H9 (cell line): ENCODE measurements at regions not wholly inside any gene's neighbourhood (a gene's known extent, or its start where the extent isn't known, plus 50 kb on each side); places are given as distances from the start of the nearest gene placed in this dataset.

ENCODE experiments used
- DNase-seq: peaks from one replicate; pipeline ENCODE4 v3.0.0-alpha.2; 2017
- H2AFZ ChIP-seq: one replicate; pipeline ENCODE4 v1.6.1; 2013; ENCODE audit warnings: mild to moderate bottlenecking, low read length, control low read depth, moderate library complexity
- H2AK5ac ChIP-seq: 2 replicates; pipeline ENCODE4 v1.6.1; 2013; ENCODE audit warnings: low read length, control low read depth, mixed read lengths; ENCODE audit not compliant: insufficient read length
- H2BK120ac ChIP-seq: one replicate; pipeline ENCODE4 v1.6.1; 2013; ENCODE audit warnings: low read depth, mild to moderate bottlenecking, low read length, control low read depth, inconsistent platforms; ENCODE audit not compliant: poor library complexity, severe bottlenecking
- H2BK12ac ChIP-seq: 2 replicates; pipeline ENCODE4 v1.6.1; 2013; ENCODE audit warnings: low read length, control low read depth, mixed read lengths, low read depth; ENCODE audit not compliant: insufficient read length
- H2BK15ac ChIP-seq: 2 replicates; pipeline ENCODE4 v1.6.1; 2013; ENCODE audit warnings: low read depth, low read length, control low read depth
- H2BK20ac ChIP-seq: one replicate; pipeline ENCODE4 v1.6.1; 2013; ENCODE audit warnings: low read depth, mild to moderate bottlenecking, low read length, control low read depth, inconsistent platforms; ENCODE audit not compliant: poor library complexity, severe bottlenecking
- H2BK5ac ChIP-seq: 2 replicates; pipeline ENCODE4 v1.6.1; 2013; ENCODE audit warnings: low read length, control low read depth, mixed read lengths; ENCODE audit not compliant: insufficient read length
- H3K14ac ChIP-seq: 2 replicates; pipeline ENCODE4 v1.6.1; 2013; ENCODE audit warnings: low read length, control low read depth; ENCODE audit not compliant: insufficient read depth
- H3K18ac ChIP-seq: 2 replicates; pipeline ENCODE4 v1.6.1; 2013; ENCODE audit warnings: low read depth, mild to moderate bottlenecking, mixed read lengths, low read length, control low read depth; ENCODE audit not compliant: insufficient read length
- H3K23ac ChIP-seq: 2 replicates; pipeline ENCODE4 v1.6.1; 2013; ENCODE audit warnings: low read length, control low read depth, mixed read lengths, low read depth; ENCODE audit not compliant: insufficient read length
- H3K23me2 ChIP-seq: 2 replicates; pipeline ENCODE4 v1.6.1; 2013; ENCODE audit warnings: low read depth, mild to moderate bottlenecking, mixed read lengths, low read length, control low read depth; ENCODE audit not compliant: insufficient read length, poor library complexity, severe bottlenecking
- H3K27ac ChIP-seq: 2 replicates; pipeline ENCODE4 v1.5.1; 2013; ENCODE audit warnings: low read length, control low read depth, mixed read lengths, low read depth; ENCODE audit not compliant: insufficient read length
- H3K27me3 ChIP-seq: 2 replicates; pipeline ENCODE4 v1.6.1; 2013; ENCODE audit warnings: low read length, control low read depth, inconsistent platforms; ENCODE audit not compliant: insufficient read depth
- H3K4ac ChIP-seq: 2 replicates; pipeline ENCODE4 v1.6.1; 2013; ENCODE audit warnings: low read depth, mild to moderate bottlenecking, control low read depth, inconsistent platforms, low read length, moderate library complexity
- H3K4me1 ChIP-seq: 2 replicates; pipeline ENCODE4 v1.6.1; 2013; ENCODE audit warnings: low read length, control low read depth, inconsistent platforms; ENCODE audit not compliant: insufficient read depth
- H3K4me2 ChIP-seq: 2 replicates; pipeline ENCODE4 v1.6.1; 2013; ENCODE audit warnings: low read length, control low read depth, mixed read lengths; ENCODE audit not compliant: insufficient read length, insufficient read depth
- H3K56ac ChIP-seq: 2 replicates; pipeline ENCODE4 v1.6.1; 2013; ENCODE audit warnings: low read depth, mild to moderate bottlenecking, mixed read lengths, low read length, control low read depth; ENCODE audit not compliant: insufficient read length
- H3K79me1 ChIP-seq: 2 replicates; pipeline ENCODE4 v1.6.1; 2013; ENCODE audit warnings: low read depth, mild to moderate bottlenecking, moderate library complexity, low read length, control low read depth, inconsistent platforms; ENCODE audit not compliant: insufficient read depth, poor library complexity, severe bottlenecking
- H3K79me2 ChIP-seq: 2 replicates; pipeline ENCODE4 v1.6.1; 2013; ENCODE audit warnings: low read length, control low read depth, inconsistent platforms; ENCODE audit not compliant: insufficient read depth
- H3K9ac ChIP-seq: 2 replicates; pipeline ENCODE4 v1.6.1; 2013; ENCODE audit warnings: low read length, control low read depth, mixed read lengths; ENCODE audit not compliant: insufficient read length; ENCODE audit errors: extremely low read depth
- H3K9me3 ChIP-seq: one replicate; pipeline ENCODE4 v1.6.1; 2013; ENCODE audit warnings: low read depth, low read length, inconsistent platforms; ENCODE audit not compliant: control insufficient read depth
- H3T11ph ChIP-seq: one replicate; pipeline ENCODE4 v1.6.1; 2013; ENCODE audit warnings: mild to moderate bottlenecking, low read length, control low read depth, inconsistent platforms
- H4K20me1 ChIP-seq: one replicate; pipeline ENCODE4 v1.6.1; 2013; ENCODE audit not compliant: control insufficient read depth, insufficient read length, insufficient read depth
- H4K5ac ChIP-seq: 2 replicates; pipeline ENCODE4 v1.6.1; 2013; ENCODE audit warnings: low read depth, mild to moderate bottlenecking, mixed read lengths, low read length, control low read depth; ENCODE audit not compliant: insufficient read length
- H4K8ac ChIP-seq: replicated peaks from 2 replicates; pipeline ENCODE4 v1.6.1; 2013; ENCODE audit warnings: low read length, control low read depth, mixed read lengths, low read depth; ENCODE audit not compliant: insufficient read length
- H4K91ac ChIP-seq: 2 replicates; pipeline ENCODE4 v1.6.1; 2013; ENCODE audit warnings: low read depth, mild to moderate bottlenecking, moderate library complexity, mixed read lengths, low read length, control low read depth; ENCODE audit not compliant: insufficient read length
- H3K27ac Mint-ChIP-seq, 3 experiments: 2 replicates in 2 of 3; 3 replicates in 1 of 3; pipeline ENCODE4 v1.8.0; 2020 to 2021; ENCODE audit warnings: mixed read lengths in 3 of 3, mild to moderate bottlenecking in 1 of 3, moderate library complexity in 1 of 3
- H3K27me3 Mint-ChIP-seq: 2 replicates; pipeline ENCODE4 v1.8.0; 2021; ENCODE audit warnings: low read depth, mild to moderate bottlenecking, moderate library complexity, mixed read lengths
- H3K36me3 Mint-ChIP-seq, 3 experiments: 2 replicates in 2 of 3; 3 replicates in 1 of 3; pipeline ENCODE4 v1.8.0; 2020 to 2021; ENCODE audit warnings: low read depth in 3 of 3, mixed read lengths in 3 of 3; ENCODE audit not compliant: insufficient read depth in 1 of 3
- H3K4me1 Mint-ChIP-seq, 2 experiments: 2 replicates each; pipeline ENCODE4 v1.8.0; 2020; ENCODE audit warnings: mixed read lengths in 2 of 2
- H3K4me3 Mint-ChIP-seq, 2 experiments: 2 replicates in 1 of 2; 3 replicates in 1 of 2; pipeline ENCODE4 v1.8.0; 2020 to 2021; ENCODE audit warnings: mild to moderate bottlenecking in 2 of 2, mixed read lengths in 2 of 2, moderate library complexity in 1 of 2
- H3K9me3 Mint-ChIP-seq, 2 experiments: 2 replicates in 1 of 2; 3 replicates in 1 of 2; pipeline ENCODE4 v1.8.0; 2020; ENCODE audit warnings: mild to moderate bottlenecking in 2 of 2, mixed read lengths in 2 of 2, moderate library complexity in 1 of 2
- CTCF ChIP-seq: fragments of 200-600 bp; sonication (generic); conservative IDR thresholded peaks from 3 replicates; pipeline ENCODE4 v1.8.0; 2021; ENCODE audit warnings: antibody characterized with exemption, mild to moderate bottlenecking
- WGBS: extraction: QIAGEN DNeasy Blood & Tissue Kit; methylation state at CpG from one replicate; pipeline ENCODE4 v1.1.7; 2013; ENCODE audit warnings: missing lambda C conversion rate, low lambda C conversion rate, mixed read lengths; ENCODE audit not compliant: insufficient read length; ENCODE audit errors: extremely low coverage; 5-methylcytosine and 5-hydroxymethylcytosine counted together

GRCh38 chr13:82447416-82448077, 1434.7 kb downstream of the SLITRK1 start:
- no peak overlapping the region for H4K5ac ChIP-seq
- H3K9me3 ChIP-seq = no peaks in the 10 kb centered on the region
- no peaks in the 10 kb centered on the region for H3K27me3 ChIP-seq
- Mint-ChIP-seq H3K9me3 (peaks cover 0 to 6% of the 10 kb centered on the region in 2 experiments; a peak in 3 of 5 replicates), H3K27ac (no peak overlapping the region), H3K4me3 (no peak overlapping the region), H3K4me1 (no peaks in the 10 kb centered on the region), H3K36me3 (no peaks in the 10 kb centered on the region), H3K27me3 (no peaks in the 10 kb centered on the region)
- H3K79me1 ChIP-seq = no peaks in the 10 kb centered on the region
- no peak overlapping the region for H3K4me2 ChIP-seq
- no peak overlapping the region for H2BK20ac ChIP-seq
- no peaks in the 10 kb centered on the region for H3K4me1 ChIP-seq
- no peak overlapping the region for H3T11ph ChIP-seq
- DNase-seq = no peak
- no peak overlapping the region for H2AK5ac ChIP-seq
- no peak overlapping the region for H3K4ac ChIP-seq
- H4K91ac ChIP-seq = no peak overlapping the region
- no peak overlapping the region for H4K8ac ChIP-seq
- H2AFZ ChIP-seq = no peak overlapping the region
- no peak overlapping the region for H3K14ac ChIP-seq
- no peak overlapping the region for H2BK120ac ChIP-seq
- no peak overlapping the region for H3K56ac ChIP-seq
- H3K9ac ChIP-seq = no peak overlapping the region
- no peak overlapping the region for H3K27ac ChIP-seq
- no peak for TF ChIP-seq CTCF
- no peaks in the 10 kb centered on the region for H3K23me2 ChIP-seq
- no peaks in the 10 kb centered on the region for H4K20me1 ChIP-seq
- no peak overlapping the region for H2BK12ac ChIP-seq
- H2BK15ac ChIP-seq = no peak overlapping the region
- no peaks in the 10 kb centered on the region for H3K79me2 ChIP-seq
- H3K23ac ChIP-seq = no peak overlapping the region
- WGBS = no CpG with 5 or more reads among the region's 1 CpG
- H3K18ac ChIP-seq = no peak overlapping the region
- no peak overlapping the region for H2BK5ac ChIP-seq
